ENCODE measurements at regions not wholly inside any gene's neighbourhood (a gene's known extent, or its start where the extent isn't known, plus 50 kb on each side); places are given as distances from the start of the nearest gene placed in this dataset.

DNA sequence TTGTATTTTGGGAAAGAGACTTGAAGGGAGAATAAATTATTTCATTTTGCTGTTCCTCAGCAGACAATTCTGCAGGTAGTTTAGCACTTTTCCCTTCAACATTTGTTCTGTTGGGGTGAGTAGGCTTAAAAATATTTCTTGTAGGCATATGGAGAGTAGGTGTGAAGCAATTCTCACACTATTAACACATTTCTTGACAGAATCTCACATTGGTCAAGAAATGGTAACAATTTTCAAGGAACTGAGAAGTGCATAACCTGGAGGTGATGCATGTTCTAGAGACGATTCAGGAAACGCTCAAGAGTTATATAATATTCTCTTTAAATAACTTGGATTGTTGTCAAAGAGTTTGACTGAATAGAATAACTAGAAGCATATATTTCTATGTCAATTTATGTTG lies 658.2 kb downstream of the STIM2 start:
- TF ChIP-seq, protein P1, sequence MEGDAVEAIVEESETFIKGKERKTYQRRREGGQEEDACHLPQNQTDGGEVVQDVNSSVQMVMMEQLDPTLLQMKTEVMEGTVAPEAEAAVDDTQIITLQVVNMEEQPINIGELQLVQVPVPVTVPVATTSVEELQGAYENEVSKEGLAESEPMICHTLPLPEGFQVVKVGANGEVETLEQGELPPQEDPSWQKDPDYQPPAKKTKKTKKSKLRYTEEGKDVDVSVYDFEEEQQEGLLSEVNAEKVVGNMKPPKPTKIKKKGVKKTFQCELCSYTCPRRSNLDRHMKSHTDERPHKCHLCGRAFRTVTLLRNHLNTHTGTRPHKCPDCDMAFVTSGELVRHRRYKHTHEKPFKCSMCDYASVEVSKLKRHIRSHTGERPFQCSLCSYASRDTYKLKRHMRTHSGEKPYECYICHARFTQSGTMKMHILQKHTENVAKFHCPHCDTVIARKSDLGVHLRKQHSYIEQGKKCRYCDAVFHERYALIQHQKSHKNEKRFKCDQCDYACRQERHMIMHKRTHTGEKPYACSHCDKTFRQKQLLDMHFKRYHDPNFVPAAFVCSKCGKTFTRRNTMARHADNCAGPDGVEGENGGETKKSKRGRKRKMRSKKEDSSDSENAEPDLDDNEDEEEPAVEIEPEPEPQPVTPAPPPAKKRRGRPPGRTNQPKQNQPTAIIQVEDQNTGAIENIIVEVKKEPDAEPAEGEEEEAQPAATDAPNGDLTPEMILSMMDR (IDR thresholded peaks at IDR 0.05; ENCODE audit: insufficient read depth, low read depth, low read length): no peak
- no peak for TF ChIP-seq EZH2 (IDR thresholded peaks at IDR 0.05; ENCODE audit: insufficient read depth, low read length)

Measured in astrocyte (in vitro differentiated cells and primary cell).